ENCODE measurements at regions not wholly inside any gene's neighbourhood (a gene's known extent, or its start where the extent isn't known, plus 50 kb on each side); places are given as distances from the start of the nearest gene placed in this dataset.

GRCh38 chr1:84745857-84746256 lies 55.6 kb upstream of the SSX2IP start:
- Histone ChIP-seq H3K4me3 (no peak overlapping the region), H3K36me3 (no peaks in the 10 kb centered on the region), H3K27me3 (replicated peaks in 1 of 7) (no peaks in the 10 kb centered on the region), H3K4me1 (no peaks in the 10 kb centered on the region), H3K9me3 (no peaks in the 10 kb centered on the region), H3K27ac (no peak overlapping the region)
- no peak for TF ChIP-seq POLR2A (IDR thresholded peaks at IDR 0.05)
- no peak for TF ChIP-seq POLR2AphosphoS5 (IDR thresholded peaks at IDR 0.05)
- intact Hi-C loops (cut with DNase I; ENCODE audit: low total_unique reads) = no loop called here
- DNase-seq = no peak
- 90 to 100% (median 97%) methylated on average over 2 of the region's 2 CpGs for whole genome bisulfite sequencing, 5 donors

- WGBS, 5 donors = 87 to 95% (median 90%) methylated on average over 3 of the region's 3 CpGs
- H3K36me3 ChIP-seq = no peaks in the 10 kb centered on the region
- H3K4me3 ChIP-seq = no peak overlapping the region
- no peak for DNase-seq
- no peaks in the 10 kb centered on the region for H3K4me1 ChIP-seq
- H3K27me3 ChIP-seq (replicated peaks in 1 of 7) = no peaks in the 10 kb centered on the region
- H3K27ac ChIP-seq = no peak overlapping the region
- no peaks in the 10 kb centered on the region for H3K9me3 ChIP-seq
- TF ChIP-seq CTCF (IDR thresholded peaks at IDR 0.05 in 8 of 11, conservative IDR thresholded peaks at IDR 0.05 in 3 of 11) (no peak), POLR2AphosphoS5 (IDR thresholded peaks at IDR 0.05) (no peak), POLR2A (IDR thresholded peaks at IDR 0.05) (no peak)
- intact Hi-C loops (cut with DNase I; ENCODE audit: low total_unique reads) = no loop called here
Measured at GRCh38 chr1:84743896-84744295, 53.6 kb upstream of the SSX2IP start.

- WGBS, 5 donors = 63 to 72% (median 70%) methylated on average over 1 of the region's 1 CpG
- no peaks in the 10 kb centered on the region for H3K36me3 ChIP-seq
- no peak for DNase-seq
- intact Hi-C loops (cut with DNase I; ENCODE audit: low total_unique reads) = no loop called here
- no peak overlapping the region for H3K4me3 ChIP-seq
- TF ChIP-seq POLR2AphosphoS5 (IDR thresholded peaks at IDR 0.05) (no peak), POLR2A (IDR thresholded peaks at IDR 0.05) (no peak), CTCF (IDR thresholded peaks at IDR 0.05 in 8 of 11, conservative IDR thresholded peaks at IDR 0.05 in 3 of 11) (no peak)
- H3K9me3 ChIP-seq = no peaks in the 10 kb centered on the region
- no peaks in the 10 kb centered on the region for H3K27me3 ChIP-seq (replicated peaks in 1 of 7)
- H3K4me1 ChIP-seq = no peaks in the 10 kb centered on the region
- H3K27ac ChIP-seq = no peak overlapping the region
Measured at GRCh38 chr1:84742653-84743052, 52.4 kb upstream of the SSX2IP start.

- Histone ChIP-seq H3K4me3 (no peak overlapping the region), H3K36me3 (no peaks in the 10 kb centered on the region), H3K4me1 (no peaks in the 10 kb centered on the region), H3K9me3 (no peaks in the 10 kb centered on the region), H3K27ac (no peak overlapping the region), H3K27me3 (replicated peaks in 1 of 7) (peaks cover 0 to under 1% (median 0%) of the 10 kb centered on the region in 7 donors)
- TF ChIP-seq POLR2AphosphoS5 (IDR thresholded peaks at IDR 0.05) = no peak
- intact Hi-C loops (cut with DNase I; ENCODE audit: low total_unique reads) = no loop called here
- WGBS, 5 donors = 79 to 90% (median 87%) methylated on average over 2 of the region's 2 CpGs
- no peak for DNase-seq
Measured at GRCh38 chr1:84740050-84740714, 49.9 kb upstream of the SSX2IP start.
